Stimulated activated naive CD4-positive, alpha-beta T cell (primary cell): ENCODE measurements at regions not wholly inside any gene's neighbourhood (a gene's known extent, or its start where the extent isn't known, plus 50 kb on each side); places are given as distances from the start of the nearest gene placed in this dataset.
"Not testable (repeated sequence)": the region's sequence is repeated elsewhere in the genome, so short reads cannot be mapped to it uniquely, and the experiment has no call there.

ENCODE experiments used
- DNase-seq, 6 experiments: peaks; one replicate each; lab custom pipeline; 2025; lab: John Stamatoyannopoulos, UW

DNA sequence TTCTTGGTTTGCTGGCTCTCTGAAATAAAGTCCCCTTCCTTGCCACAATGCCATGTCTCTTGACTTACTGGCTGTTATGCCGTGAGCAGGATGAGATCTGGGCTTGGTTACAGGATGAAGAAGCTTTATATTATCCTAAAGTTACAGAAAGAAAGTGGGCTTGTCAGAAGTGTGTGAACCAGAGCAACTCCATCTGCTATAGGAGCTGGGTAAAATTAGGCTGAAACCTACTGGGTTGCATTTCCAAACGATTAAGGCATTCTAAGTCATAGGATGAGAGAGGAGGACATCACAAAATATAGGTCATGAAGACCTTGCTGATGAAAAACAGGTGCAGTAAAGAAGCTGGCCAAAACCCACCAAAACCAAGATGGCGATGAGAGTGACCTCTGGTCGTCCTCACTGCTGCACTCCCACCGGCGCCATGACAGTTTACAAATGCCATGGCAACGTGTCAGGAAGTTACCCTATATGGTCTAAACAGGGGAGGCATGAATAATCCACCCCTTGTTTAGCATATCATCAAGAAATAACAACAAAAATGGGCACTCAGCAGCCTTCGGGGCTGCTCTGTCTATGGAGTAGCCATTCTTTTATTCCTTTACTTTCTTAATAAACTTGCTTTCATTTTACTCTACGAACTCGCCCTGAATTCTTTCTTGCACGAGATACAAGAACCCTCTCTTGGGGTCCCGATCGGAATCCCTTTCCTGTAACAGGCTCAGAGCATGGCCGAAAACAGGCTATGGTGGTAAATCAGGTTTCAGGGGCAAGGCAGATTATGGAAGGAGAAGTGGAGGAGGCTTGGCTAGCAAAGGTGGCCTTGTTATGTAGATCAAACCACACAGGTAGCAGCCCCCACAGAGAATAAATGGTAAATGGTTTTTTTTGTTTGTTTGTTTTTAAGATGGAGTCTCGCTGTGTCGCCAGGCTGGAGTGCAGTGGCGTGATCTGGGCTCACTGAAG lies 81.3 kb upstream of the C16orf82 start:
- DNase-seq = no peak

- no peak for DNase-seq
These were observed 79.1 kb upstream of the C16orf82 start for GRCh38 chr16:26987597-26988010.

- no peak for DNase-seq
These were observed 78.5 kb upstream of the C16orf82 start for GRCh38 chr16:26988186-26988585.

- not testable (repeated sequence) for DNase-seq
These were observed 76.2 kb upstream of the C16orf82 start for GRCh38 chr16:26990384-26991120.

- DNase-seq = no peak
These were observed 73.9 kb upstream of the C16orf82 start for GRCh38 chr16:26992666-26993349.

- no peak for DNase-seq
These were observed 73.2 kb upstream of the C16orf82 start for GRCh38 chr16:26993511-26993910.

- DNase-seq = no peak
These were observed 72.8 kb upstream of the C16orf82 start for GRCh38 chr16:26993963-26994362.

DNA sequence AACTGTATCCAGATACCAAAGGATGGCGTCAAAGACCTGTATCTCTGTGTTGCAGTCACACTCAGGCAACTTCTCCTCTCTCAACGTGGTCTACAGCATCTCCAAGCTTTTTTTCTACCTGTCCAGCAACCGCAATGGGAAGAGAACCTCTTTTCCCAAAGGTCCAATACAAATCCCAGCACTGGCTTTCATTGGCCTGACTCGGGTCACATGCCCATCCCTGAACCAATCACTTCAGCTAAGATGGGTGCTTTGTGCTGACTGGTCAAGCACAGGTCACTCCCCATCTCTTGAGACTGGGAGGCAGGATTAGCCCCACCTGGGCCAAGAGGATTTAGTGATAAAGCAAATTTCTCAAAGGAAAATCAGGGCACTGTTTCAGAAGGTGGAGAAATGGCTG lies 71.2 kb upstream of the C16orf82 start:
- DNase-seq = no peak

GRCh38 chr16:27005386-27005785 lies 61.3 kb upstream of the C16orf82 start:
- no peak for DNase-seq
